Fibroblast of mammary gland (primary cell): ENCODE measurements at regions not wholly inside any gene's neighbourhood (a gene's known extent, or its start where the extent isn't known, plus 50 kb on each side); places are given as distances from the start of the nearest gene placed in this dataset.

Source experiments
- DNase-seq: peaks from one replicate; pipeline ENCODE4 v3.0.0-alpha.2; 2010; ENCODE audit warnings: low read depth
- H3K4me3 ChIP-seq: 2 replicates; pipeline ENCODE4 v1.5.1; 2011; ENCODE audit warnings: low read depth, mild to moderate bottlenecking, low read length, moderate library complexity; ENCODE audit not compliant: control insufficient read depth
- CTCF ChIP-seq: conservative IDR thresholded peaks from 2 replicates; pipeline ENCODE4 v1.5.1; 2011; ENCODE audit warnings: low read depth, low read length, inconsistent platforms; ENCODE audit not compliant: control insufficient read depth, insufficient read depth

GRCh38 chr5:163366757-163367156 is 70.6 kb upstream of the CCNG1 start:
- no peak for TF ChIP-seq CTCF
- no peak for DNase-seq
- no peak overlapping the region for H3K4me3 ChIP-seq

GRCh38 chr5:163369776-163370385 is 67.5 kb upstream of the CCNG1 start:
- no peak overlapping the region for H3K4me3 ChIP-seq
- DNase-seq = no peak
- no peak for TF ChIP-seq CTCF

- no peak for DNase-seq
- no peak for TF ChIP-seq CTCF
- no peak overlapping the region for H3K4me3 ChIP-seq
Measured at GRCh38 chr5:163373436-163374084, 63.8 kb upstream of the CCNG1 start.

- no peak for TF ChIP-seq CTCF
- no peak overlapping the region for H3K4me3 ChIP-seq
- DNase-seq = no peak
Measured at GRCh38 chr5:163377982-163378381, 59.4 kb upstream of the CCNG1 start.

GRCh38 chr5:163379298-163380155 is 57.9 kb upstream of the CCNG1 start:
- peak; percentile 90 for DNase-seq
- H3K4me3 ChIP-seq = no peak overlapping the region
- TF ChIP-seq CTCF = no peak

- H3K4me3 ChIP-seq = no peak overlapping the region
- no peak for DNase-seq
Measured at GRCh38 chr5:163381832-163382231, 55.6 kb upstream of the CCNG1 start.

More at GRCh38 chr5:163381832-163382231, 55.6 kb upstream of the CCNG1 start:
- no peak for TF ChIP-seq CTCF
